C4-2B (cell line): ENCODE measurements at regions not wholly inside any gene's neighbourhood (a gene's known extent, or its start where the extent isn't known, plus 50 kb on each side); places are given as distances from the start of the nearest gene placed in this dataset.

Experiments
- ZFX ChIP-seq: fragments of 450-650 bp; IDR thresholded peaks from 2 replicates; pipeline ENCODE4 v1.6.1; 2017
- TF ChIP-seq, protein P1 (sequence below): fragments of 450-650 bp; conservative IDR thresholded peaks from 2 replicates; pipeline ENCODE4 v1.5.1; 2017; ENCODE audit warnings: mild to moderate bottlenecking

DNA sequence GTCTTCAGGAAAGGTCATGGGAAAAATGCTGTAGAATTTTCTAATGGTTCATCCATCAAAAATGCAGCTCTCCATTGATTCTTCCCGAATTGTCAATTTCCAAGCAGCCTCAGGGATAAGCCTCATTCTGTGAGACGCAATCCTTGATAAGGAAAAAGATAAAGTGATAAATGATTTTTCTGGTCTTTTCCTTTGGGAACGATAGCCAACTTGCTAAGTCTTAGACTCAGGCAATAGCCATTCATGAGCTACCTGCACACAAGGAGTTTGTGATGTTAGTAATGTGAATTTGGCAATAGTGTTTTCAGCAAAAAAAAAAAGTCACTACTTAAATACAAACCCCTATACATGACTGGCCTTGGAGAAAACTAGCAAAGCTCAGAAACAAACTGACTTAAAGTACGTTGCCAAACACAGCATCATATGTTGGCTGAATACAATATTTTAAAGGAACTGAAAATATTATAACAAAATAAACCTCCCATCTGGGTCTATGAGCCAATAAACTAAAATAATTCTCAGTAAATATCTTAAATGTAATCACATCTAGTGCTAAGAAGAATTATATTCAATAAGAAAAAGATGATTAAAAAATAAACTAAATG is 75.5 kb downstream of the KLF6 start:
- TF ChIP-seq, protein P1, sequence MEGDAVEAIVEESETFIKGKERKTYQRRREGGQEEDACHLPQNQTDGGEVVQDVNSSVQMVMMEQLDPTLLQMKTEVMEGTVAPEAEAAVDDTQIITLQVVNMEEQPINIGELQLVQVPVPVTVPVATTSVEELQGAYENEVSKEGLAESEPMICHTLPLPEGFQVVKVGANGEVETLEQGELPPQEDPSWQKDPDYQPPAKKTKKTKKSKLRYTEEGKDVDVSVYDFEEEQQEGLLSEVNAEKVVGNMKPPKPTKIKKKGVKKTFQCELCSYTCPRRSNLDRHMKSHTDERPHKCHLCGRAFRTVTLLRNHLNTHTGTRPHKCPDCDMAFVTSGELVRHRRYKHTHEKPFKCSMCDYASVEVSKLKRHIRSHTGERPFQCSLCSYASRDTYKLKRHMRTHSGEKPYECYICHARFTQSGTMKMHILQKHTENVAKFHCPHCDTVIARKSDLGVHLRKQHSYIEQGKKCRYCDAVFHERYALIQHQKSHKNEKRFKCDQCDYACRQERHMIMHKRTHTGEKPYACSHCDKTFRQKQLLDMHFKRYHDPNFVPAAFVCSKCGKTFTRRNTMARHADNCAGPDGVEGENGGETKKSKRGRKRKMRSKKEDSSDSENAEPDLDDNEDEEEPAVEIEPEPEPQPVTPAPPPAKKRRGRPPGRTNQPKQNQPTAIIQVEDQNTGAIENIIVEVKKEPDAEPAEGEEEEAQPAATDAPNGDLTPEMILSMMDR = no peak
- TF ChIP-seq ZFX = no peak
